ENCODE measurements at regions not wholly inside any gene's neighbourhood (a gene's known extent, or its start where the extent isn't known, plus 50 kb on each side); places are given as distances from the start of the nearest gene placed in this dataset.

GRCh38 chr4:3647421-3647820 lies 115.2 kb upstream of the LRPAP1 start:
- WGBS, 2 experiments (ENCODE audit: insufficient coverage in 1 of 2, insufficient read length in 1 of 2), result 93 to 99% methylated on average over 12 of the region's 12 CpGs
- no peaks in the 10 kb centered on the region for H3K27me3 ChIP-seq (ENCODE audit: control insufficient read depth, insufficient read depth, low read length, poor library complexity, severe bottlenecking)
- DNase-seq, result no peak
- TF ChIP-seq CTCF (conservative IDR thresholded peaks at IDR 0.05), result no peak
- peaks cover 9% of the 10 kb centered on the region for H3K27me3 Mint-ChIP-seq (ENCODE audit: insufficient read depth)
- no peak overlapping the region for H3K4me3 Mint-ChIP-seq
- H3K27ac ChIP-seq (ENCODE audit: low read depth, low read length), result no peak overlapping the region
- no peak overlapping the region for H3K9ac ChIP-seq (ENCODE audit: extremely low read depth, low read length, poor library complexity, severe bottlenecking)
- no peak overlapping the region for H3K27ac Mint-ChIP-seq
- H3K36me3 Mint-ChIP-seq (ENCODE audit: low read depth), result no peaks in the 10 kb centered on the region
- H3K9me3 ChIP-seq (ENCODE audit: control insufficient read depth, low read length), result no peaks in the 10 kb centered on the region
- no peaks in the 10 kb centered on the region for H3K36me3 ChIP-seq (ENCODE audit: control insufficient read depth, insufficient read depth, low read length)
- H3K4me1 Mint-ChIP-seq, result no peaks in the 10 kb centered on the region
- no peaks in the 10 kb centered on the region for H3K4me1 ChIP-seq (ENCODE audit: control insufficient read depth, insufficient read depth, low read length)
- H3K4me3 ChIP-seq (ENCODE audit: low read length), result no peak overlapping the region
- H3K9me3 Mint-ChIP-seq, result no peaks in the 10 kb centered on the region

DNA sequence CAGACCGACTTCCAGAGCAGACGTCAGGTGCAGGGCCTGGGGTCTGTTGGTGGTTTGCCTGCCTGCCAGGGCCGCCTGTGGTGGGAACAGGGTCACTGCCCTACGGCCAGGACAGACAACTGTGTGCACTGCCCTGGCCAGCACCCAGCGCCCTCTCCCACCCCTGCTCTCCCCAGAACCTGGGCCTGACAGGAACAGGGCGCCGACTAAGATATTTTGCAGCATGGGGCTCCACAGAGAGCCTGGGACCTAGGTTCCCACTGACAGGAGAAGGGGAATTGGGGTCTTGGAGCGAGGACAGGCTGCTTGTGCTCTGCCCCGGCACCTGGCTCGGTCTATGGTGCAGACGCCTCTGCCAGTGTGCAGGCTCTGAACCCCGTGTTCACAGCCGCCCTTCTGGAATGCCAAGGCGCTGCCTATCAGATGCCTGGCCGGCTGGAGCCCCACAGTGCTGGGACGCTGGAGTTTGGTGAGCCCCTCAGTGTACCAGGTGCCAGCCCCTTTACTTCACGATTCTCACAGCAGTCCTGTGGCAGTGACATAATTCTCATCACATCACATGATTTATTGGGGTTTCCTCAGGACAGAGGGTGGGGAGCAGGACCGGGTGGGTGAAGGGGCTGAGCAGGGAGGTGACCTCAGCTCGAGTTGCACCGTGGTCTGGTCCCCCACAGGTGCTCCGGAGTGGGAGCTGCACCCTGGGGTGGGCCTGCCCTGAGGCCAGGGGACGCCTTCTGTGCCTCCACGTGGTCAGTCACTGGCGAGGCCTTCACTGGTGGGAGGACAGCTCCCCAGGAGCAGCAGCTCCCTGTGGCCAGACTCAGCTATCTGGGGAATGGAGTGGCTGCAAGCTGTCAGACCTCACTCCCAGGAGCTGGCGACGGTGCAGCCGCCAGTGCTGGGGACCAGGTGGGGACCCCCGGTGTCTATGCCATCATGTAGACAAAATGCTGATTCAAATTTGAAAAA lies 113.8 kb upstream of the LRPAP1 start:
- no peak overlapping the region for H3K4me3 ChIP-seq (ENCODE audit: low read length)
- Mint-ChIP-seq H3K4me1 (no peaks in the 10 kb centered on the region), H3K9me3 (no peaks in the 10 kb centered on the region), H3K4me3 (no peak overlapping the region), H3K27me3 (ENCODE audit: insufficient read depth) (peaks cover 11% of the 10 kb centered on the region), H3K36me3 (ENCODE audit: low read depth) (no peaks in the 10 kb centered on the region), H3K27ac (no peak overlapping the region)
- no peak overlapping the region for H3K27ac ChIP-seq (ENCODE audit: low read depth, low read length)
- no peak for DNase-seq
- H3K9me3 ChIP-seq (ENCODE audit: control insufficient read depth, low read length), result no peaks in the 10 kb centered on the region
- WGBS, 2 experiments (ENCODE audit: insufficient coverage in 1 of 2, insufficient read length in 1 of 2), result 87 to 91% methylated on average over 22 to 28 of the region's 28 CpGs
- H3K9ac ChIP-seq (ENCODE audit: extremely low read depth, low read length, poor library complexity, severe bottlenecking), result no peak overlapping the region
- TF ChIP-seq CTCF (conservative IDR thresholded peaks at IDR 0.05), result no peak
- no peaks in the 10 kb centered on the region for H3K4me1 ChIP-seq (ENCODE audit: control insufficient read depth, insufficient read depth, low read length)
- H3K36me3 ChIP-seq (ENCODE audit: control insufficient read depth, insufficient read depth, low read length), result no peaks in the 10 kb centered on the region
- no peaks in the 10 kb centered on the region for H3K27me3 ChIP-seq (ENCODE audit: control insufficient read depth, insufficient read depth, low read length, poor library complexity, severe bottlenecking)

DNA sequence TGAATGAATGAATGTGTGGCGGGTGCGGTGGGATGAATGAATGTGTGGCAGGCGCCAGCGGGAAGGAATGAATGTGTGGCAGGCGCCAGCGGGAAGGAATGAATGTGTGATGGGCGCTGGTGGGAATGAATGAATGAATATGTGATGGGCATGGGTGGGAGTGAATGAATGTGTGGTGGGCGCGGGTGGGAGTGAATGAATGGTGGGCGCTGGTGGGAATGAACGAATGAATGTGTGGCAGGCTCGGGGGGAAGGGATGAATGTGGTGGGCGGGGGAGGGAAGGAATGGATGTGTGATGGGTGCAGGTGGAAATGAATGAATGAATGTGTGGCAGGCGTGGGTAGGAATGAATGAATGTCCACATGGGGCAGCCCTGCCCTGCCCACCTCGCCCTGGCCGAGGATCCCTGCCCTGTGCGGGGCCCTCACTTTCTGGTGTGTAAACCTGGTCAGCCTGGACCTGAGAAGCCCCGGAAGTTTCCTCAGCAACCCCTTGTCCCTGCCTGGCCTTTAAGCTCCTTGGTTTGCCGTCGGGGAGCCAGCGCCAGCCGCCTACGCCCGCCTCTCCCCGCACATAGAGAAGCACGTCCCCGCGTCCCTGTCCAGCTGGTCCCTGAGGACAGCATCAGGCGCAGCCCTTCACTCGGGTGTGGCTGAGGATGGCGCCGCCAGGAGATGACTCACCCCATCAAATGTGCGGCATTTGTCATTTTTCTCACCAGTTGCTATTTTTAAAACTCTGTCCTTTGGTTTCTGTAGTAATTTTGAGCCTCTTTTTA lies 112.8 kb upstream of the LRPAP1 start:
- H3K27me3 Mint-ChIP-seq (ENCODE audit: insufficient read depth), result peaks cover 6% of the 10 kb centered on the region
- H3K36me3 ChIP-seq (ENCODE audit: control insufficient read depth, insufficient read depth, low read length), result no peaks in the 10 kb centered on the region
- no peak overlapping the region for H3K4me3 ChIP-seq (ENCODE audit: low read length)
- H3K4me1 Mint-ChIP-seq, result no peaks in the 10 kb centered on the region
- DNase-seq, result no peak
- no peak overlapping the region for H3K9ac ChIP-seq (ENCODE audit: extremely low read depth, low read length, poor library complexity, severe bottlenecking)
- no peaks in the 10 kb centered on the region for H3K9me3 Mint-ChIP-seq
- no peak overlapping the region for H3K27ac Mint-ChIP-seq
- no peaks in the 10 kb centered on the region for H3K27me3 ChIP-seq (ENCODE audit: control insufficient read depth, insufficient read depth, low read length, poor library complexity, severe bottlenecking)
- H3K4me3 Mint-ChIP-seq, result no peak overlapping the region
- no peaks in the 10 kb centered on the region for H3K4me1 ChIP-seq (ENCODE audit: control insufficient read depth, insufficient read depth, low read length)
- H3K36me3 Mint-ChIP-seq (ENCODE audit: low read depth), result no peaks in the 10 kb centered on the region
- TF ChIP-seq CTCF (conservative IDR thresholded peaks at IDR 0.05), result no peak
- WGBS, 2 experiments (ENCODE audit: insufficient coverage in 1 of 2, insufficient read length in 1 of 2), result 87 to 90% methylated on average over 26 to 33 of the region's 33 CpGs
- H3K27ac ChIP-seq (ENCODE audit: low read depth, low read length), result no peak overlapping the region
- no peaks in the 10 kb centered on the region for H3K9me3 ChIP-seq (ENCODE audit: control insufficient read depth, low read length)

Measured in endodermal cell (in vitro differentiated cells).